ENCODE measurements at regions not wholly inside any gene's neighbourhood (a gene's known extent, or its start where the extent isn't known, plus 50 kb on each side); places are given as distances from the start of the nearest gene placed in this dataset.

- ChIA-PET CTCF (no interaction called here), POLR2A (no interaction called here)
- TF ChIP-seq LEF1 (IDR thresholded peaks at IDR 0.05; ENCODE audit: borderline replicate concordance) (no peak), NFRKB (IDR thresholded peaks at IDR 0.05) (no peak), L3MBTL2 (conservative IDR thresholded peaks at IDR 0.05) (no peak), TARDBP (IDR thresholded peaks at IDR 0.05) (no peak), CTBP1 (IDR thresholded peaks at IDR 0.05; ENCODE audit: borderline replicate concordance) (no peak), PKNOX1 (IDR thresholded peaks at IDR 0.05) (no peak), FOXM1 (IDR thresholded peaks at IDR 0.05; ENCODE audit: borderline replicate concordance) (no peak), SUZ12 (IDR thresholded peaks at IDR 0.05) (no peak), FOXK2 (IDR thresholded peaks at IDR 0.05) (no peak), ARNT (IDR thresholded peaks at IDR 0.05) (no peak), ZNF384 (IDR thresholded peaks at IDR 0.05) (no peak), SP1 (IDR thresholded peaks at IDR 0.05) (no peak), HDGF (IDR thresholded peaks at IDR 0.05; ENCODE audit: borderline replicate concordance) (no peak), ELF4 (IDR thresholded peaks at IDR 0.05) (no peak)
- no peak for DNase-seq (ENCODE audit: extremely low spot score)
Measured at GRCh38 chr6:27066381-27066780, 181.1 kb upstream of the PRSS16 start.

GRCh38 chr6:27066802-27067201, 180.7 kb upstream of the PRSS16 start:
- no peak for TF ChIP-seq FOXM1 (IDR thresholded peaks at IDR 0.05; ENCODE audit: borderline replicate concordance)
- TF ChIP-seq PKNOX1 (IDR thresholded peaks at IDR 0.05), result no peak
- no peak for TF ChIP-seq FOXK2 (IDR thresholded peaks at IDR 0.05)
- no peak for TF ChIP-seq ZNF384 (IDR thresholded peaks at IDR 0.05)
- DNase-seq (ENCODE audit: extremely low spot score), result no peak
- ChIA-PET CTCF (no interaction called here), POLR2A (no interaction called here)

- ChIA-PET POLR2A (interaction anchor here (0.6 kb wide), 1 partner anchor 201 kb away, joined by 3 read pairs; no protein-coding TSS in a partner anchor), CTCF (no interaction called here)
- TF ChIP-seq CTBP1 (IDR thresholded peaks at IDR 0.05; ENCODE audit: borderline replicate concordance) (no peak), L3MBTL2 (conservative IDR thresholded peaks at IDR 0.05) (no peak), HDGF (IDR thresholded peaks at IDR 0.05; ENCODE audit: borderline replicate concordance) (no peak), NFRKB (IDR thresholded peaks at IDR 0.05) (no peak), SP1 (IDR thresholded peaks at IDR 0.05) (no peak), SUZ12 (IDR thresholded peaks at IDR 0.05) (no peak), FOXA1 (IDR thresholded peaks at IDR 0.05) (no peak), FOXK2 (IDR thresholded peaks at IDR 0.05) (no peak), FOXM1 (IDR thresholded peaks at IDR 0.05; ENCODE audit: borderline replicate concordance) (no peak), PKNOX1 (IDR thresholded peaks at IDR 0.05) (no peak), LEF1 (IDR thresholded peaks at IDR 0.05; ENCODE audit: borderline replicate concordance) (no peak), ARNT (IDR thresholded peaks at IDR 0.05) (no peak)
- DNase-seq (ENCODE audit: extremely low spot score), result no peak
Measured at GRCh38 chr6:27073441-27073840, 174.1 kb upstream of the PRSS16 start.

- no peak for DNase-seq (ENCODE audit: extremely low spot score)
- ChIA-PET CTCF (no interaction called here), POLR2A (no interaction called here)
- TF ChIP-seq FOXA1 (IDR thresholded peaks at IDR 0.05), result no peak
- no peak for TF ChIP-seq L3MBTL2 (conservative IDR thresholded peaks at IDR 0.05)
- TF ChIP-seq LEF1 (IDR thresholded peaks at IDR 0.05; ENCODE audit: borderline replicate concordance), result no peak
- no peak for TF ChIP-seq FOXM1 (IDR thresholded peaks at IDR 0.05; ENCODE audit: borderline replicate concordance)
- no peak for TF ChIP-seq HDGF (IDR thresholded peaks at IDR 0.05; ENCODE audit: borderline replicate concordance)
- TF ChIP-seq PKNOX1 (IDR thresholded peaks at IDR 0.05), result no peak
- no peak for TF ChIP-seq ARNT (IDR thresholded peaks at IDR 0.05)
- TF ChIP-seq FOXK2 (IDR thresholded peaks at IDR 0.05), result no peak
- no peak for TF ChIP-seq SP1 (IDR thresholded peaks at IDR 0.05)
- TF ChIP-seq BHLHE40 (IDR thresholded peaks at IDR 0.05; ENCODE audit: borderline replicate concordance), result no peak
Measured at GRCh38 chr6:27076116-27076515, 171.4 kb upstream of the PRSS16 start.

- TF ChIP-seq FOXK2 (IDR thresholded peaks at IDR 0.05), result no peak
- TF ChIP-seq FOXA1 (IDR thresholded peaks at IDR 0.05), result no peak
- no peak for TF ChIP-seq ARNT (IDR thresholded peaks at IDR 0.05)
- no peak for TF ChIP-seq ELF4 (IDR thresholded peaks at IDR 0.05)
- TF ChIP-seq CTBP1 (IDR thresholded peaks at IDR 0.05; ENCODE audit: borderline replicate concordance), result peak; percentile 13; the same call in 1 of the 2 replicates
- TF ChIP-seq L3MBTL2 (conservative IDR thresholded peaks at IDR 0.05), result no peak
- no peak for TF ChIP-seq ZNF384 (IDR thresholded peaks at IDR 0.05)
- TF ChIP-seq TARDBP (IDR thresholded peaks at IDR 0.05), result no peak
- ChIA-PET CTCF (interaction anchor here (1.3 to 1.6 kb wide), 2 partner anchors 8 to 471 kb away, joined by 3 to 5 read pairs; no protein-coding TSS in a partner anchor), POLR2A (no interaction called here)
- DNase-seq (ENCODE audit: extremely low spot score), result peak; percentile 49
Measured at GRCh38 chr6:27078734-27079357, 168.7 kb upstream of the PRSS16 start.

GRCh38 chr6:27081188-27081587, 166.3 kb upstream of the PRSS16 start:
- DNase-seq (ENCODE audit: extremely low spot score), result no peak
- TF ChIP-seq BHLHE40 (IDR thresholded peaks at IDR 0.05; ENCODE audit: borderline replicate concordance) (no peak), TARDBP (IDR thresholded peaks at IDR 0.05) (no peak), NFRKB (IDR thresholded peaks at IDR 0.05) (no peak), HDGF (IDR thresholded peaks at IDR 0.05; ENCODE audit: borderline replicate concordance) (no peak), ZNF384 (IDR thresholded peaks at IDR 0.05) (no peak), FOXM1 (IDR thresholded peaks at IDR 0.05; ENCODE audit: borderline replicate concordance) (no peak), PKNOX1 (IDR thresholded peaks at IDR 0.05) (no peak), FOXK2 (IDR thresholded peaks at IDR 0.05) (no peak), LEF1 (IDR thresholded peaks at IDR 0.05; ENCODE audit: borderline replicate concordance) (no peak), L3MBTL2 (conservative IDR thresholded peaks at IDR 0.05) (no peak), CTBP1 (IDR thresholded peaks at IDR 0.05; ENCODE audit: borderline replicate concordance) (no peak)
- ChIA-PET POLR2A (no interaction called here), CTCF (no interaction called here)
